Endothelial cell (in vitro differentiated cells): ENCODE measurements at regions not wholly inside any gene's neighbourhood (a gene's known extent, or its start where the extent isn't known, plus 50 kb on each side); places are given as distances from the start of the nearest gene placed in this dataset.

Experiments used
- DNase-seq: peaks from one replicate; pipeline ENCODE4 v3.0.0; 2021; ENCODE audit warnings: low spot score
- H3K27ac Mint-ChIP-seq: one replicate; pipeline ENCODE4 v1.8.0; 2021; ENCODE audit warnings: mixed read lengths, inconsistent platforms; ENCODE audit not compliant: unreplicated experiment
- H3K27me3 Mint-ChIP-seq: one replicate; pipeline ENCODE4 v1.8.0; 2021; ENCODE audit warnings: mild to moderate bottlenecking, moderate library complexity, mixed read lengths, inconsistent platforms; ENCODE audit not compliant: unreplicated experiment
- H3K36me3 Mint-ChIP-seq: one replicate; pipeline ENCODE4 v1.8.0; 2021; ENCODE audit warnings: mild to moderate bottlenecking, low read depth, mixed read lengths, inconsistent platforms; ENCODE audit not compliant: unreplicated experiment
- H3K4me1 Mint-ChIP-seq: one replicate; pipeline ENCODE4 v1.8.0; 2021; ENCODE audit warnings: mild to moderate bottlenecking, mixed read lengths, inconsistent platforms; ENCODE audit not compliant: unreplicated experiment
- H3K4me3 Mint-ChIP-seq: one replicate; pipeline ENCODE4 v1.8.0; 2021; ENCODE audit warnings: mild to moderate bottlenecking, mixed read lengths, inconsistent platforms; ENCODE audit not compliant: unreplicated experiment
- H3K9me3 Mint-ChIP-seq: one replicate; pipeline ENCODE4 v1.8.0; 2021; ENCODE audit warnings: mixed read lengths, inconsistent platforms; ENCODE audit not compliant: unreplicated experiment
- CTCF ChIP-seq: fragments of 200-600 bp; sonication (generic); IDR thresholded peaks from one replicate; pipeline ENCODE4 v1.5.0; 2021; ENCODE audit warnings: antibody characterized with exemption; ENCODE audit not compliant: unreplicated experiment

DNA sequence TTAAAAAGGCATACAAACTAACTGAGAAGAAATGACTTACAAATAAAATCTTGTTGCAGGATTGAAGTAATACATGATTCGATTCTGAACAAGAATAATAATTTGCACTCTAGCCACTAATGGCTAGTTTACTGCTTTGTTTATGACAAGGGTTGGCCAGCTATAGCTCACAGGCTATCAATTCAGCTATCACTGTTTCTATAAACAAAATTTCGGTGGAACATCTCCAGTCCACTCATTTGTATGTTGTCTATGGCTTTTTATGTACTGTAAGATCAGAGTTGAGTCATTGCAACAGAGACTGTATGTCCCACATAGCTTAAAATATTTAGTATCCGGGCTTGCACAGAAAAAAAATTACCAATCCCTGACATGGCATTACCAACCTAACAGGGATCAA, 543.7 kb upstream of the CNTNAP5 start:
- no peak overlapping the region for H3K4me3 Mint-ChIP-seq
- no peak for TF ChIP-seq CTCF
- no peaks in the 10 kb centered on the region for H3K9me3 Mint-ChIP-seq
- H3K4me1 Mint-ChIP-seq = peaks cover 6% of the 10 kb centered on the region
- H3K27ac Mint-ChIP-seq = no peak overlapping the region
- H3K36me3 Mint-ChIP-seq = no peaks in the 10 kb centered on the region
- H3K27me3 Mint-ChIP-seq = peaks cover 3% of the 10 kb centered on the region
- no peak for DNase-seq

DNA sequence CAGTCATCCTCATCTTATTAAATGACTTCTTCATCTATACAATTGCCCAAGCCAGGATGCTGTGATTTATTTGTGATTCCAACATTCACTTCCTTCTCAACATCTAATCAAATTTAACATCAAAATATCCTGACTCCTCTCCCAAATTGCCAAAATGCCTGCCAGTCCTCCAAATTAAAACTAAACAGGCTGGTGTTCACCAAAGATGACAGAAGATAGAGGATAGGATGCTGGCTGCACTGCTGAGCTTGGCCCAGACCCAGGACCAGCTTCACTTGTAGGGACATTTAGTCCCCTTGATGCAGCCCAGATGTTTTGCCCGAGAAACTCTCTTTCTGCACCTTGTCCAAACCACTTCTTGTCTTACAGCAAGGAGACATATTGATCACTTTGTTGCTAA, 540.0 kb upstream of the CNTNAP5 start:
- no peaks in the 10 kb centered on the region for H3K9me3 Mint-ChIP-seq
- H3K27me3 Mint-ChIP-seq = peaks cover 2% of the 10 kb centered on the region
- DNase-seq = no peak
- no peaks in the 10 kb centered on the region for H3K4me1 Mint-ChIP-seq
- no peak overlapping the region for H3K4me3 Mint-ChIP-seq
- H3K36me3 Mint-ChIP-seq = no peaks in the 10 kb centered on the region
- no peak for TF ChIP-seq CTCF
- no peak overlapping the region for H3K27ac Mint-ChIP-seq

- Mint-ChIP-seq H3K27ac (no peak overlapping the region), H3K9me3 (no peaks in the 10 kb centered on the region), H3K36me3 (no peaks in the 10 kb centered on the region), H3K4me3 (no peak overlapping the region), H3K4me1 (no peaks in the 10 kb centered on the region), H3K27me3 (no peaks in the 10 kb centered on the region)
- TF ChIP-seq CTCF = no peak
- DNase-seq = no peak
These were observed 531.4 kb upstream of the CNTNAP5 start for GRCh38 chr2:123493687-123494086.

GRCh38 chr2:123495241-123495640, 529.8 kb upstream of the CNTNAP5 start:
- H3K4me3 Mint-ChIP-seq = no peak overlapping the region
- no peak overlapping the region for H3K27ac Mint-ChIP-seq
- H3K36me3 Mint-ChIP-seq = no peaks in the 10 kb centered on the region
- no peaks in the 10 kb centered on the region for H3K4me1 Mint-ChIP-seq
- H3K27me3 Mint-ChIP-seq = no peaks in the 10 kb centered on the region
- H3K9me3 Mint-ChIP-seq = no peaks in the 10 kb centered on the region
- no peak for TF ChIP-seq CTCF
- no peak for DNase-seq

DNA sequence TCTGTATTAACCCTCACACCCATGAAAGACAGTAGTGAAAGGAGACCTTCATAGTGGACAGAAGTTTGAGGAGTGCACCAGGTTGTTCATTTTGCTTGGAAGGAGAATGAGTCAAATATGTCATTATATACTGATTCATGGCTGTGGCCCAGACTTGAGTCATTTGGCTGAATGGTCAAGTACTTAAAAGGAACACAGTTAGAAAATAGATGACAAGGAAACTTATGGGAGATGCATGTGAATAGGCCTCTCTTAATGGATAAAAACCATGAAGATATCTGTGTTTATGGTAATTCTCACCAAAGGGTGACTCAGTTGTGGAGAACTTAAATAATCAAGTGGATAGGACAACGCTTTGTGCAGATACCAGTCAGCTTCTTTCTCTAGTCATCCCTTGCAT, 524.7 kb upstream of the CNTNAP5 start:
- no peaks in the 10 kb centered on the region for H3K36me3 Mint-ChIP-seq
- TF ChIP-seq CTCF = no peak
- H3K4me1 Mint-ChIP-seq = no peaks in the 10 kb centered on the region
- no peak overlapping the region for H3K27ac Mint-ChIP-seq
- no peaks in the 10 kb centered on the region for H3K27me3 Mint-ChIP-seq
- H3K9me3 Mint-ChIP-seq = no peaks in the 10 kb centered on the region
- H3K4me3 Mint-ChIP-seq = no peak overlapping the region
- no peak for DNase-seq
